ENCODE measurements at regions not wholly inside any gene's neighbourhood (a gene's known extent, or its start where the extent isn't known, plus 50 kb on each side); places are given as distances from the start of the nearest gene placed in this dataset.

DNA sequence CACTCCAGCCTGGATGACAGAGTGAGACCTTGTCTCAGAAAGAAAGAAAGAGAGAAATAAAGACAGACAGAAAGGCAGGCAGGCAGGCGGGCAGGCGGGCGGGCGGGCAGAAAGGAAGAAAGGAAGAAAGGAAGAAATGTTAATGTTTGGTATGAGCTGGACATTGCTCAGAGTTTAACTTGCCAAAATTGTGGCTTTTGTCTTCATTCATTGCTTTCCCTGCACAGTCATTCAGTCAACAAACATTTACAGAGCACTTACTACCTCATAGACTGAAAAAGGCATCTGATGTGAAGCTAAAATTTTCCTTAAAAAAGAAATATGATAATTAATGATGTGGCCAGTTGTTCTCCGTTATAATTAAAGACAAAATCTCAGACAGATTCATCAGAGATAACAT, 247.1 kb downstream of the SPTSSA start:
- H3K9me2 ChIP-seq (replicated peaks; ENCODE audit: control insufficient read depth, low read length): no peaks in the 10 kb centered on the region

DNA sequence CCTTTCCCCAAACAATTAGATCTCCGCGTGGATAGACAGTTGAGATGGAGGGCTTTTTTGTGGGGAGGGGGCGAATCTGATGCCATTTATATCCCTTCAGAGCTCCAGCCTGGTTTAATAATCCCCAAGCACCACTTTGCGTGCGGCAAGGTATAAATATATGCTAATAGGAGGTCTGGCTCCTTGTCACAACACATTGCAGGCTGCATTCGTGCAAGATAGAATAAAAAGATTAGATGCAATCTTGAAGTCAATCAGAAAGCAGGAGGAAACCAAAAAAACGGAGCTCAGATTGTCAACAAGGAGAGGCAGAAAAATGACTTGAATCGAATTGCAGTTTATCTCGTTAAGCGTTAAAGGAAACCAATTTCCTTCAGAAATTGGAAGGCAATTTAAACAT, 248.7 kb downstream of the SPTSSA start:
- Histone ChIP-seq H3K9me3 (ENCODE audit: control insufficient read depth, insufficient read depth, low read length) (no peaks in the 10 kb centered on the region), H3F3A (ENCODE audit: control insufficient read depth, insufficient read depth) (no peaks in the 10 kb centered on the region), H4K20me1 (ENCODE audit: control insufficient read depth, insufficient read depth, low read depth, low read length) (no peaks in the 10 kb centered on the region), H3K36me3 (ENCODE audit: control insufficient read depth, low read length) (no peaks in the 10 kb centered on the region), H3K4me3 (ENCODE audit: low read length) (no peak overlapping the region), H3K27me3 (ENCODE audit: control insufficient read depth, low read length) (no peaks in the 10 kb centered on the region), H3K4me1 (ENCODE audit: control insufficient read depth, low read length) (no peaks in the 10 kb centered on the region), H3K79me2 (ENCODE audit: control insufficient read depth, low read length) (no peaks in the 10 kb centered on the region), H3K9me2 (replicated peaks; ENCODE audit: control insufficient read depth, low read length) (no peaks in the 10 kb centered on the region), H3K4me2 (ENCODE audit: low read length) (no peak overlapping the region), H3K27ac (ENCODE audit: low read depth, low read length) (no peak overlapping the region)
- TF ChIP-seq, protein P1, sequence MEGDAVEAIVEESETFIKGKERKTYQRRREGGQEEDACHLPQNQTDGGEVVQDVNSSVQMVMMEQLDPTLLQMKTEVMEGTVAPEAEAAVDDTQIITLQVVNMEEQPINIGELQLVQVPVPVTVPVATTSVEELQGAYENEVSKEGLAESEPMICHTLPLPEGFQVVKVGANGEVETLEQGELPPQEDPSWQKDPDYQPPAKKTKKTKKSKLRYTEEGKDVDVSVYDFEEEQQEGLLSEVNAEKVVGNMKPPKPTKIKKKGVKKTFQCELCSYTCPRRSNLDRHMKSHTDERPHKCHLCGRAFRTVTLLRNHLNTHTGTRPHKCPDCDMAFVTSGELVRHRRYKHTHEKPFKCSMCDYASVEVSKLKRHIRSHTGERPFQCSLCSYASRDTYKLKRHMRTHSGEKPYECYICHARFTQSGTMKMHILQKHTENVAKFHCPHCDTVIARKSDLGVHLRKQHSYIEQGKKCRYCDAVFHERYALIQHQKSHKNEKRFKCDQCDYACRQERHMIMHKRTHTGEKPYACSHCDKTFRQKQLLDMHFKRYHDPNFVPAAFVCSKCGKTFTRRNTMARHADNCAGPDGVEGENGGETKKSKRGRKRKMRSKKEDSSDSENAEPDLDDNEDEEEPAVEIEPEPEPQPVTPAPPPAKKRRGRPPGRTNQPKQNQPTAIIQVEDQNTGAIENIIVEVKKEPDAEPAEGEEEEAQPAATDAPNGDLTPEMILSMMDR (IDR thresholded peaks at IDR 0.05; ENCODE audit: low read depth, low read length, poor library complexity, severe bottlenecking): no peak
- no peak for TF ChIP-seq EZH2phosphoT487 (IDR thresholded peaks at IDR 0.05; ENCODE audit: borderline replicate concordance, low read length)

More for the DNA sequence above, 247.1 kb downstream of the SPTSSA start:
- TF ChIP-seq, protein P1 (IDR thresholded peaks at IDR 0.05; ENCODE audit: low read depth, low read length, poor library complexity, severe bottlenecking): no peak
- TF ChIP-seq EZH2phosphoT487 (IDR thresholded peaks at IDR 0.05; ENCODE audit: borderline replicate concordance, low read length): no peak
- Histone ChIP-seq H3K4me3 (ENCODE audit: low read length) (no peak overlapping the region), H3K79me2 (ENCODE audit: control insufficient read depth, low read length) (no peaks in the 10 kb centered on the region), H4K20me1 (ENCODE audit: control insufficient read depth, insufficient read depth, low read depth, low read length) (no peaks in the 10 kb centered on the region), H3K9me3 (ENCODE audit: control insufficient read depth, insufficient read depth, low read length) (no peaks in the 10 kb centered on the region), H3K27me3 (ENCODE audit: control insufficient read depth, low read length) (no peaks in the 10 kb centered on the region), H3F3A (ENCODE audit: control insufficient read depth, insufficient read depth) (no peaks in the 10 kb centered on the region), H3K4me1 (ENCODE audit: control insufficient read depth, low read length) (no peaks in the 10 kb centered on the region), H3K36me3 (ENCODE audit: control insufficient read depth, low read length) (no peaks in the 10 kb centered on the region), H3K27ac (ENCODE audit: low read depth, low read length) (no peak overlapping the region), H3K4me2 (ENCODE audit: low read length) (no peak overlapping the region)

DNA sequence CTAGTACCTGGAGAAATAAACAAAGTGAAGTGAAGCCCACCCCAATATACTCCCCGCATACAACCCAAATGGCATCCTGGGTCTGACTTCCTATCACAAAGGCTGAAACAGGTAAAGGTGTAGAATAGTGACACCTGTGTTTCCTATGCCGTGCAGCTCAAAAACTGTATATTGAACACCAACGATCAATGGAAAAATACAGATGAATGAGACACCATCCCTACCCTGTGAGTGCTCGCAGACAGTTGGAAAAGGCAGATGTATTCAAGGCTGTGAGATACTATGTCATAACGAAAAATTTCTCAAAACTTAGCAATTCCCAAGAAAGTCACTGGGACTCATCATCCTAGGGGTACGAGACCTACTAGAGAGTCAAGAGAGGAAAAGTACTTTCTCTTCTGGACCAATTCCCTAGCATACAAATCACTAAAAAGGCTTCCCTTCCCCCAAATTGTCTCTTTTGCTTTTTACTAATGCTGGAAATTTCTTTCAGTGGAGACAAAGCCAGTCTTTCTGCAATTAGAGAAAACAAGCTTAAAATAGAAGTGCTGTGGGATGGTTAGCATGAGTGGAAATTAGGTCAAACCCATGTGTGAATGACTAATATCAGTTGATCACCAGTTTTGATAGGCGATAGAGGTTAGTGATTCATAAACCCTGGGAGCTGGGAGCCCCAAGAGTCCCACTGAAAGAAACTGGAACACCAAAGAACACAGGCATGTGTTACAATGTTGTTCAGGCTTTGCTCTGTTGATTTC, 249.7 kb downstream of the SPTSSA start:
- Histone ChIP-seq H3K27ac (ENCODE audit: low read depth, low read length) (no peak overlapping the region), H3K9me2 (replicated peaks; ENCODE audit: control insufficient read depth, low read length) (no peaks in the 10 kb centered on the region), H3K27me3 (ENCODE audit: control insufficient read depth, low read length) (no peaks in the 10 kb centered on the region), H3K4me3 (ENCODE audit: low read length) (no peak overlapping the region), H3K4me2 (ENCODE audit: low read length) (no peak overlapping the region), H3K36me3 (ENCODE audit: control insufficient read depth, low read length) (no peaks in the 10 kb centered on the region), H4K20me1 (ENCODE audit: control insufficient read depth, insufficient read depth, low read depth, low read length) (no peaks in the 10 kb centered on the region), H3K79me2 (ENCODE audit: control insufficient read depth, low read length) (no peaks in the 10 kb centered on the region), H3K9me3 (ENCODE audit: control insufficient read depth, insufficient read depth, low read length) (no peaks in the 10 kb centered on the region), H3K4me1 (ENCODE audit: control insufficient read depth, low read length) (no peaks in the 10 kb centered on the region), H3F3A (ENCODE audit: control insufficient read depth, insufficient read depth) (no peaks in the 10 kb centered on the region)
- no peak for TF ChIP-seq EZH2phosphoT487 (IDR thresholded peaks at IDR 0.05; ENCODE audit: borderline replicate concordance, low read length)
- TF ChIP-seq, protein P1 (IDR thresholded peaks at IDR 0.05; ENCODE audit: low read depth, low read length, poor library complexity, severe bottlenecking): no peak
